ENCODE measurements at regions not wholly inside any gene's neighbourhood (a gene's known extent, or its start where the extent isn't known, plus 50 kb on each side); places are given as distances from the start of the nearest gene placed in this dataset.

GRCh38 chr13:40160618-40161350 lies 505.3 kb downstream of the COG6 start:
- Histone ChIP-seq H3K4me3 (no peak overlapping the region), H3K27ac (ENCODE audit: control insufficient read depth, insufficient read depth) (no peak overlapping the region), H3K9ac (ENCODE audit: control insufficient read depth, insufficient read depth, low read length) (no peak overlapping the region), H3K36me3 (ENCODE audit: control insufficient read depth in 2 of 2, insufficient read depth in 2 of 2, low read length in 1 of 2) (no peaks in the 10 kb centered on the region), H2AFZ (ENCODE audit: control insufficient read depth, low read depth, low read length) (no peak overlapping the region), H3K4me1 (ENCODE audit: control insufficient read depth, insufficient read depth, low read length) (no peaks in the 10 kb centered on the region), H3K27me3 (replicated peaks in 1 of 2; ENCODE audit: control insufficient read depth in 2 of 2, insufficient read depth in 2 of 2, low read length in 1 of 2) (no peaks in the 10 kb centered on the region; a peak in 1 of 4 replicates), H4K20me1 (ENCODE audit: control insufficient read depth, insufficient read depth) (no peaks in the 10 kb centered on the region), H3K79me2 (ENCODE audit: control insufficient read depth, insufficient read depth, low read length) (no peaks in the 10 kb centered on the region), H3K9me3 (replicated peaks; ENCODE audit: control insufficient read depth, insufficient read depth, low read length) (no peaks in the 10 kb centered on the region; the same call in 2 of the 3 replicates), H3K4me2 (ENCODE audit: control insufficient read depth, insufficient read depth) (no peak overlapping the region)
- no peak for FAIRE-seq
- BruUV-seq (replicated peaks): no TSS peak
- CTCF ChIA-PET: no interaction called here
- DNase-seq (ENCODE audit: low read depth, low spot score): no peak
- in situ Hi-C loops (cut with MboI) (no loop called here), intact Hi-C loops (cut with micrococcal nuclease; ENCODE audit: unreplicated experiment) (no loop called here)
- SMC1A ChIA-PET (ENCODE audit: uncharacterized antibody, unreplicated experiment): interaction anchor here (1.3 kb wide), 1 partner anchor 21 kb away, joined by 4 read pairs; no protein-coding TSS in a partner anchor
- TF ChIP-seq SRF (IDR thresholded peaks at IDR 0.05; ENCODE audit: low read depth in 2 of 2, low read length in 2 of 2) (no peak), MTA3 (IDR thresholded peaks at IDR 0.05; ENCODE audit: borderline replicate concordance, low read length) (no peak), IRF4 (IDR thresholded peaks at IDR 0.05; ENCODE audit: low read depth, low read length) (no peak), ZNF687 (IDR thresholded peaks at IDR 0.05) (no peak), PAX5 (IDR thresholded peaks at IDR 0.05; ENCODE audit: borderline replicate concordance, low read depth, low read length) (no peak), SUZ12 (IDR thresholded peaks at IDR 0.05; ENCODE audit: unreplicated experiment) (no peak), BRCA1 (IDR thresholded peaks at IDR 0.05; ENCODE audit: low read depth, low read length) (no peak), RUNX3 (IDR thresholded peaks at IDR 0.05; ENCODE audit: low read length) (peak; percentile 22; the same call in 1 of the 2 replicates), MEF2B (IDR thresholded peaks at IDR 0.05; ENCODE audit: partially characterized antibody, poor library complexity, severe bottlenecking) (peak; percentile 69), SREBF1 (IDR thresholded peaks at IDR 0.05; ENCODE audit: low read length) (no peak), RCOR1 (conservative IDR thresholded peaks at IDR 0.05; ENCODE audit: low read depth, low read length) (no peak)
- POLR2A ChIA-PET: no interaction called here
- RAD21 ChIA-PET (ENCODE audit: unreplicated experiment): no interaction called here
- ATAC-seq: no peak; the same call in 2 of the 3 replicates
- WGBS (ENCODE audit: insufficient coverage, insufficient replicate concordance, low lambda C conversion rate, missing lambda C conversion rate): 8% methylated on average over 7 of the region's 7 CpGs
